SK-N-SH (cell line): ENCODE measurements at regions not wholly inside any gene's neighbourhood (a gene's known extent, or its start where the extent isn't known, plus 50 kb on each side); places are given as distances from the start of the nearest gene placed in this dataset.

Experiments
- CTCF ChIA-PET: fragments of 300-600, 350-600 bp; formaldehyde crosslinking; extraction: SDS; loops from one replicate; lab custom pipeline; 2021; lab: Yijun Ruan, JAX
- POLR2A ChIA-PET: fragments of 350-600 bp; sonication (Branson Sonifier 250); formaldehyde crosslinking; extraction: SDS; loops from one replicate; lab custom pipeline; 2020; ENCODE audit warnings: antibody characterized with exemption, inconsistent platforms; lab: Yijun Ruan, JAX
- DNase-seq: peaks from one replicate; pipeline ENCODE4 v3.0.0; 2012
- H2AFZ ChIP-seq: fragments of 200-600 bp; sonication (generic); 2 replicates; pipeline ENCODE4 v1.8.1; 2016; ENCODE audit warnings: antibody characterized with exemption, mild to moderate bottlenecking, low read depth
- H3F3A ChIP-seq: fragments of 200-600 bp; sonication (generic); replicated peaks from 2 replicates; pipeline ENCODE3; 2016; ENCODE audit warnings: antibody characterized with exemption, mild to moderate bottlenecking; ENCODE audit not compliant: insufficient read depth
- H3K27ac ChIP-seq, 2 experiments: fragments of 200-500 bp in 1 of 2; fragments of 200-600 bp in 1 of 2; sonication (Bioruptor generic) in 1 of 2; sonication (generic), shearing (Covaris generic) in 1 of 2; 2 replicates each; pipeline versions ENCODE4 v1.5.1 to v1.6.1; 2014 to 2016; ENCODE audit warnings: low read depth in 2 of 2, inconsistent platforms in 1 of 2, low read length in 1 of 2, mild to moderate bottlenecking in 1 of 2, mixed read lengths in 1 of 2
- H3K27me3 ChIP-seq: fragments of 200-600 bp; sonication (generic), shearing (Covaris generic); 2 replicates; pipeline ENCODE4 v1.6.1; 2016; ENCODE audit warnings: mixed run types; ENCODE audit not compliant: insufficient read depth
- H3K36me3 ChIP-seq, 2 experiments: fragments of 200-500 bp in 1 of 2; fragments of 200-600 bp in 1 of 2; sonication (Bioruptor generic) in 1 of 2; sonication (generic) in 1 of 2; replicated peaks in 1 of 2; 2 replicates each; pipeline versions ENCODE3 to v1.5.1; 2014 to 2016; ENCODE audit warnings: low read length in 1 of 2, mild to moderate bottlenecking in 1 of 2; ENCODE audit not compliant: insufficient read depth in 2 of 2, control insufficient read depth in 1 of 2
- H3K4me1 ChIP-seq, 2 experiments: fragments of 200-500 bp in 1 of 2; fragments of 200-600 bp in 1 of 2; sonication (Bioruptor generic) in 1 of 2; sonication (generic), shearing (Covaris generic) in 1 of 2; 2 replicates each; pipeline versions ENCODE4 v1.5.1 to v1.6.1; 2014 to 2016; ENCODE audit warnings: low read depth in 1 of 2, low read length in 1 of 2, mixed run types in 1 of 2; ENCODE audit not compliant: insufficient read depth in 2 of 2, control insufficient read depth in 1 of 2
- H3K4me2 ChIP-seq: fragments of 200-600 bp; sonication (generic), shearing (Covaris generic); 2 replicates; pipeline ENCODE4 v1.6.1; 2017; ENCODE audit warnings: mixed run types
- H3K4me3 ChIP-seq, 2 experiments: fragments of 200-500 bp in 1 of 2; fragments of 200-600 bp in 1 of 2; sonication (Bioruptor generic) in 1 of 2; sonication (generic), shearing (Covaris generic) in 1 of 2; 2 replicates each; pipeline versions ENCODE4 v1.5.1 to v1.8.1; 2014 to 2016; ENCODE audit warnings: low read depth in 2 of 2, inconsistent platforms in 1 of 2, low read length in 1 of 2, mild to moderate bottlenecking in 1 of 2, mixed read lengths in 1 of 2, moderate library complexity in 1 of 2
- H3K79me2 ChIP-seq: fragments of 200-600 bp; sonication (generic); 2 replicates; pipeline ENCODE4 v1.8.1; 2017; ENCODE audit warnings: mild to moderate bottlenecking; ENCODE audit not compliant: insufficient read depth
- H3K9ac ChIP-seq: fragments of 200-600 bp; sonication (generic); 2 replicates; pipeline ENCODE4 v1.6.1; 2017; ENCODE audit warnings: mixed run types
- H3K9me2 ChIP-seq: fragments of 200-600 bp; sonication (generic); 2 replicates; pipeline ENCODE4 v1.6.1; 2017; ENCODE audit warnings: mixed run types
- H3K9me3 ChIP-seq: fragments of 200-600 bp; sonication (generic); 2 replicates; pipeline ENCODE4 v1.6.1; 2017; ENCODE audit warnings: mixed run types, mild to moderate bottlenecking, moderate library complexity
- H4K20me1 ChIP-seq: fragments of 200-600 bp; sonication (generic); 2 replicates; pipeline ENCODE4 v1.6.1; 2017; ENCODE audit warnings: mild to moderate bottlenecking, mixed run types; ENCODE audit not compliant: insufficient read depth
- CHD2 ChIP-seq: fragments of 150-350 bp; IDR thresholded peaks from 2 replicates; pipeline ENCODE4 v1.6.1; 2018; ENCODE audit warnings: low read length; ENCODE audit not compliant: partially characterized antibody
- ELF1 ChIP-seq: IDR thresholded peaks from 2 replicates; pipeline ENCODE4 v1.4.0; 2012
- EP300 ChIP-seq, 2 experiments: IDR thresholded peaks; 2 replicates each; pipeline versions ENCODE4 v1.4.0 to v1.6.1; 2012; ENCODE audit warnings: borderline replicate concordance in 1 of 2, low read depth in 1 of 2, low read length in 1 of 2
- EZH2phosphoT487 ChIP-seq: fragments of 200-600 bp; sonication (generic); IDR thresholded peaks from 2 replicates; pipeline ENCODE4 v1.6.1; 2017; ENCODE audit warnings: low read depth, mixed run types, mild to moderate bottlenecking, antibody characterized with exemption, moderate library complexity, borderline replicate concordance
- FOXJ3 ChIP-seq: sonication (generic); formaldehyde crosslinking; IDR thresholded peaks from 2 replicates; pipeline ENCODE4 v1.5.1; 2020; ENCODE audit warnings: mild to moderate bottlenecking, missing genetic modification reagents
- GABPA ChIP-seq: IDR thresholded peaks from 2 replicates; pipeline ENCODE4 v1.4.0; 2012; ENCODE audit warnings: low read depth, mild to moderate bottlenecking
- JUND ChIP-seq: IDR thresholded peaks from 2 replicates; pipeline ENCODE4 v1.4.0; 2012
- NFIC ChIP-seq: IDR thresholded peaks from 2 replicates; pipeline ENCODE4 v1.4.0; 2012; ENCODE audit warnings: borderline replicate concordance
- NRF1 ChIP-seq: IDR thresholded peaks from 2 replicates; pipeline ENCODE4 v1.6.1; 2012; ENCODE audit warnings: low read depth, mild to moderate bottlenecking, low read length
- POLR2AphosphoS5 ChIP-seq: IDR thresholded peaks from 2 replicates; pipeline ENCODE4 v1.6.1; 2012; ENCODE audit warnings: low read depth, low read length
- RAD21 ChIP-seq: IDR thresholded peaks from 2 replicates; pipeline ENCODE4 v1.6.1; 2012; ENCODE audit warnings: mild to moderate bottlenecking, low read length
- RCOR1 ChIP-seq: fragments of 150-350 bp; IDR thresholded peaks from 2 replicates; pipeline ENCODE4 v1.6.1; 2017; ENCODE audit warnings: antibody characterized with exemption, low read length
- RFX5 ChIP-seq: IDR thresholded peaks from 2 replicates; pipeline ENCODE4 v1.6.1; 2012; ENCODE audit warnings: mild to moderate bottlenecking, improper control_type of control experiment, low read length
- SIN3A ChIP-seq: IDR thresholded peaks from 2 replicates; pipeline ENCODE4 v1.6.1; 2012; ENCODE audit warnings: low read depth, mild to moderate bottlenecking, low read length, moderate library complexity, borderline replicate concordance
- SMC3 ChIP-seq: IDR thresholded peaks from 2 replicates; pipeline ENCODE4 v1.6.1; 2012; ENCODE audit warnings: low read depth, low read length, improper control_type of control experiment
- TAF1 ChIP-seq: IDR thresholded peaks from 2 replicates; pipeline ENCODE4 v1.6.1; 2012; ENCODE audit warnings: low read depth, mild to moderate bottlenecking, low read length, moderate library complexity, borderline replicate concordance
- TCF12 ChIP-seq: IDR thresholded peaks from 2 replicates; pipeline ENCODE4 v1.4.0; 2012
- USF1 ChIP-seq: IDR thresholded peaks from 2 replicates; pipeline ENCODE4 v1.4.0; 2012; ENCODE audit warnings: low read depth, borderline replicate concordance
- USF2 ChIP-seq: fragments of 150-350 bp; IDR thresholded peaks from 2 replicates; pipeline ENCODE4 v1.6.1; 2017; ENCODE audit warnings: antibody characterized with exemption, low read length, low read depth, borderline replicate concordance
- YY1 ChIP-seq: IDR thresholded peaks from 2 replicates; pipeline ENCODE4 v1.4.0; 2012; ENCODE audit warnings: low read depth, mild to moderate bottlenecking
- WGBS: methylation state at CpG from one replicate; pipeline ENCODE4 v1.1.6; 2017; ENCODE audit warnings: low lambda C conversion rate; 5-methylcytosine and 5-hydroxymethylcytosine counted together

- H3K79me2 ChIP-seq = no peaks in the 10 kb centered on the region
- CTCF ChIA-PET = no interaction called here
- TF ChIP-seq SMC3 (no peak), EZH2phosphoT487 (no peak), CHD2 (no peak), RAD21 (no peak), NRF1 (no peak), RFX5 (no peak), GABPA (no peak), TAF1 (no peak), YY1 (no peak), JUND (no peak), ELF1 (no peak), SIN3A (no peak), RCOR1 (no peak), FOXJ3 (CRISPR knock-in tag) (no peak), EP300 (IDR thresholded peaks at IDR 0.05; ENCODE audit: borderline replicate concordance in 1 of 2, low read depth in 1 of 2, low read length in 1 of 2) (no peak), USF1 (no peak), NFIC (no peak), USF2 (no peak), TCF12 (no peak), POLR2AphosphoS5 (no peak)
- TF ChIP-seq, all 33 proteins: peak for 0
- no peaks in the 10 kb centered on the region for H3K9me2 ChIP-seq
- H3K27ac ChIP-seq = no peak overlapping the region
- no peaks in the 10 kb centered on the region for H3K36me3 ChIP-seq
- H2AFZ ChIP-seq = no peak overlapping the region
- POLR2A ChIA-PET = no interaction called here
- no peak overlapping the region for H3K4me3 ChIP-seq
- no peaks in the 10 kb centered on the region for H3F3A ChIP-seq
- WGBS = 94% methylated on average over 2 of the region's 2 CpGs
- no peak overlapping the region for H3K9ac ChIP-seq
- no peaks in the 10 kb centered on the region for H4K20me1 ChIP-seq
- H3K4me2 ChIP-seq = no peak overlapping the region
- no peaks in the 10 kb centered on the region for H3K4me1 ChIP-seq
- no peak for DNase-seq
- no peaks in the 10 kb centered on the region for H3K9me3 ChIP-seq
- H3K27me3 ChIP-seq = no peaks in the 10 kb centered on the region
These were observed 877.1 kb downstream of the C12orf50 start for GRCh38 chr12:87152075-87152474.
